Thyroid gland (tissue), 4 donors: ENCODE measurements at regions not wholly inside any gene's neighbourhood (a gene's known extent, or its start where the extent isn't known, plus 50 kb on each side); places are given as distances from the start of the nearest gene placed in this dataset.

ENCODE experiments used
- POLR2A ChIP-seq, 2 donors: fragments of 450-650 bp; IDR thresholded peaks; one replicate each; pipeline ENCODE4 v1.6.1; 2017; ENCODE audit warnings: antibody characterized with exemption in 2 of 2, mild to moderate bottlenecking in 2 of 2, moderate library complexity in 1 of 2
- TF ChIP-seq, protein P1 (sequence below), 6 experiments: fragments of 200-600 bp in 3 of 6; fragments of 450-650 bp in 3 of 6; sonication (generic) in 3 of 6; IDR thresholded peaks; one replicate each; pipeline ENCODE4 v1.5.1; 2016 to 2019; ENCODE audit warnings: antibody characterized with exemption in 6 of 6, mild to moderate bottlenecking in 2 of 6, inconsistent platforms in 1 of 6, moderate library complexity in 1 of 6

DNA sequence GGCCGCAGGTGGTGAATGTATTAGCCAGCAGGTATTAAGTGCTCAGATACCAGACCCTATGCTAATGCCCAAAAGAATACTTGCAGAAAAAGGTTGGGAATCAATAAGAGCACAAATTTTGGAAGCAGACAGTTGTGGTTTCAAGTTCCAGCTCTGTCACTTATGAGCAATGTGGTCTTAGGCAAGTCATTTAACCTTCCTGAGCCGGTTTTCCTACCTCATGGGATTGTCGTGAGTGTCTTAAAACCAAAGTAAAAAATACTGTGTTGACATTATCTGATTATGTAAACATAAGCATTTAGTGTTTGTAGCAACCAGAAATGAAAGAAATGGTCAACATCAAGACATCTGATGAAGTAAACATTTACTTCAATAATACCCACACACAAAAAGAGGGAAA, 93.0 kb upstream of the CHST9 start:
- TF ChIP-seq, protein P1, sequence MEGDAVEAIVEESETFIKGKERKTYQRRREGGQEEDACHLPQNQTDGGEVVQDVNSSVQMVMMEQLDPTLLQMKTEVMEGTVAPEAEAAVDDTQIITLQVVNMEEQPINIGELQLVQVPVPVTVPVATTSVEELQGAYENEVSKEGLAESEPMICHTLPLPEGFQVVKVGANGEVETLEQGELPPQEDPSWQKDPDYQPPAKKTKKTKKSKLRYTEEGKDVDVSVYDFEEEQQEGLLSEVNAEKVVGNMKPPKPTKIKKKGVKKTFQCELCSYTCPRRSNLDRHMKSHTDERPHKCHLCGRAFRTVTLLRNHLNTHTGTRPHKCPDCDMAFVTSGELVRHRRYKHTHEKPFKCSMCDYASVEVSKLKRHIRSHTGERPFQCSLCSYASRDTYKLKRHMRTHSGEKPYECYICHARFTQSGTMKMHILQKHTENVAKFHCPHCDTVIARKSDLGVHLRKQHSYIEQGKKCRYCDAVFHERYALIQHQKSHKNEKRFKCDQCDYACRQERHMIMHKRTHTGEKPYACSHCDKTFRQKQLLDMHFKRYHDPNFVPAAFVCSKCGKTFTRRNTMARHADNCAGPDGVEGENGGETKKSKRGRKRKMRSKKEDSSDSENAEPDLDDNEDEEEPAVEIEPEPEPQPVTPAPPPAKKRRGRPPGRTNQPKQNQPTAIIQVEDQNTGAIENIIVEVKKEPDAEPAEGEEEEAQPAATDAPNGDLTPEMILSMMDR (IDR thresholded peaks at IDR 0.05), result no peak
- no peak for TF ChIP-seq POLR2A (IDR thresholded peaks at IDR 0.05)
